Body of pancreas (tissue), 4 donors: ENCODE measurements at regions not wholly inside any gene's neighbourhood (a gene's known extent, or its start where the extent isn't known, plus 50 kb on each side); places are given as distances from the start of the nearest gene placed in this dataset.

Source experiments
- CTCF ChIP-seq, 7 experiments: fragments of 450-650 bp in 4 of 7; fragments of 200-600 bp in 3 of 7; sonication (generic) in 3 of 7; IDR thresholded peaks; one replicate each; pipeline ENCODE4 v1.5.1; 2016 to 2019; ENCODE audit warnings: antibody characterized with exemption in 7 of 7
- POLR2A ChIP-seq, 3 donors: fragments of 450-650 bp; IDR thresholded peaks; one replicate each; pipeline ENCODE4 v1.6.1; 2016; ENCODE audit warnings: antibody characterized with exemption in 3 of 3, mild to moderate bottlenecking in 2 of 3

GRCh38 chr17:77649717-77650211, 308.7 kb upstream of the TNRC6C start:
- TF ChIP-seq CTCF (IDR thresholded peaks at IDR 0.05) (no peak), POLR2A (IDR thresholded peaks at IDR 0.05) (no peak)
